NB4 (cell line): ENCODE measurements at regions not wholly inside any gene's neighbourhood (a gene's known extent, or its start where the extent isn't known, plus 50 kb on each side); places are given as distances from the start of the nearest gene placed in this dataset.

Source experiments
- MYC ChIP-seq: IDR thresholded peaks from 2 replicates; pipeline ENCODE4 v1.6.1; 2011; ENCODE audit warnings: low read depth, low read length
- POLR2A ChIP-seq: IDR thresholded peaks from 2 replicates; pipeline ENCODE4 v1.6.1; 2011; ENCODE audit warnings: mild to moderate bottlenecking; ENCODE audit not compliant: insufficient read length; ENCODE audit errors: extremely low read depth
- TF ChIP-seq, protein P1 (sequence below): IDR thresholded peaks from one replicate; pipeline ENCODE4 v1.5.1; 2012; ENCODE audit warnings: low read depth, low read length
- TF ChIP-seq, protein P2 (sequence below): IDR thresholded peaks from 2 replicates; pipeline ENCODE4 v1.6.1; 2011; ENCODE audit warnings: low read depth, low read length

DNA sequence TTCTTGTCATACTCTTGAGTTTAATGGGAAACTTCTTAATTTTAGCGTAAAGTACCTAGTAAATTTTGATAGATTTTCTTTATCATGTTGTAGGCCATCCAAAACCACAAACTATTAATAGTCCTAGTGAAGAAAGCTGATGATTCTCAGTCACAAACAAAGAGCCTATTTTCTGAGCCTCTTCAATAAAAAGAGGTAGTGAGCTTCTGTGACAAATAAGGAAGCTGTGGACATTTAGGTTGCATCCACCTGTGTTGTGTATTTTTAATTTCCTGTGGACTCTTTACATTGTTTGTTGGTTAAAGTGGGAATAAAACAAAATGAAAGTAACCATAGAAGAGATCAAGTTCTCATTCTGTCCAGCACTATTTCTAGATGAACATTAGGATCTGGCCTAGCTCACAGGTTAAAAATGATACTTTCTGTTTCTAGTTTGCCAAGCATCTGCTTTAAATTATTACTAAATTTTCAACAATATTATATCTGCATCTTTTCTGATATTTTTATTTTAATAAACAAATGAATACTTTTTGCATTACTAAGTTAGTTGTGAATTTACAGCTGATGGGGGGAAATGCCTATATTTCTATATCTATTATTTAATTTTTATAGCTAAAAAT lies 702.2 kb upstream of the ADGRL4 start:
- TF ChIP-seq POLR2A: no peak
- TF ChIP-seq, protein P1, sequence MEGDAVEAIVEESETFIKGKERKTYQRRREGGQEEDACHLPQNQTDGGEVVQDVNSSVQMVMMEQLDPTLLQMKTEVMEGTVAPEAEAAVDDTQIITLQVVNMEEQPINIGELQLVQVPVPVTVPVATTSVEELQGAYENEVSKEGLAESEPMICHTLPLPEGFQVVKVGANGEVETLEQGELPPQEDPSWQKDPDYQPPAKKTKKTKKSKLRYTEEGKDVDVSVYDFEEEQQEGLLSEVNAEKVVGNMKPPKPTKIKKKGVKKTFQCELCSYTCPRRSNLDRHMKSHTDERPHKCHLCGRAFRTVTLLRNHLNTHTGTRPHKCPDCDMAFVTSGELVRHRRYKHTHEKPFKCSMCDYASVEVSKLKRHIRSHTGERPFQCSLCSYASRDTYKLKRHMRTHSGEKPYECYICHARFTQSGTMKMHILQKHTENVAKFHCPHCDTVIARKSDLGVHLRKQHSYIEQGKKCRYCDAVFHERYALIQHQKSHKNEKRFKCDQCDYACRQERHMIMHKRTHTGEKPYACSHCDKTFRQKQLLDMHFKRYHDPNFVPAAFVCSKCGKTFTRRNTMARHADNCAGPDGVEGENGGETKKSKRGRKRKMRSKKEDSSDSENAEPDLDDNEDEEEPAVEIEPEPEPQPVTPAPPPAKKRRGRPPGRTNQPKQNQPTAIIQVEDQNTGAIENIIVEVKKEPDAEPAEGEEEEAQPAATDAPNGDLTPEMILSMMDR: no peak
- no peak for TF ChIP-seq MYC
- TF ChIP-seq, protein P2, sequence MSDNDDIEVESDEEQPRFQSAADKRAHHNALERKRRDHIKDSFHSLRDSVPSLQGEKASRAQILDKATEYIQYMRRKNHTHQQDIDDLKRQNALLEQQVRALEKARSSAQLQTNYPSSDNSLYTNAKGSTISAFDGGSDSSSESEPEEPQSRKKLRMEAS: no peak
